ENCODE measurements at regions not wholly inside any gene's neighbourhood (a gene's known extent, or its start where the extent isn't known, plus 50 kb on each side); places are given as distances from the start of the nearest gene placed in this dataset.

GRCh38 chr4:137310593-137311490, 221.5 kb downstream of the PCDH18 start:
- no peak for DNase-seq (ENCODE audit: low spot score)

GRCh38 chr4:137310166-137310565, 222.1 kb downstream of the PCDH18 start:
- no peak for DNase-seq (ENCODE audit: low spot score)

- no peak for DNase-seq (ENCODE audit: low spot score)
Measured at GRCh38 chr4:137309424-137309823, 222.9 kb downstream of the PCDH18 start.

- no peak for DNase-seq (ENCODE audit: low spot score)
Measured at GRCh38 chr4:137307806-137308205, 224.5 kb downstream of the PCDH18 start.

GRCh38 chr4:137300776-137301175, 231.5 kb downstream of the PCDH18 start:
- no peak for DNase-seq (ENCODE audit: low spot score)

GRCh38 chr4:137299281-137299680, 233.0 kb downstream of the PCDH18 start:
- no peak for DNase-seq (ENCODE audit: low spot score)

GRCh38 chr4:137293281-137293680, 239.0 kb downstream of the PCDH18 start:
- DNase-seq (ENCODE audit: low spot score), result no peak

GRCh38 chr4:137283737-137284136, 248.6 kb downstream of the PCDH18 start:
- no peak for DNase-seq (ENCODE audit: low spot score)

GRCh38 chr4:137278431-137278830, 253.9 kb downstream of the PCDH18 start:
- DNase-seq (ENCODE audit: low spot score), result no peak

GRCh38 chr4:137274404-137274803, 257.9 kb downstream of the PCDH18 start:
- DNase-seq (ENCODE audit: low spot score), result no peak

- no peak for DNase-seq (ENCODE audit: low spot score)
Measured at GRCh38 chr4:137267024-137267423, 265.3 kb downstream of the PCDH18 start.

GRCh38 chr4:137266511-137266910, 265.8 kb downstream of the PCDH18 start:
- DNase-seq (ENCODE audit: low spot score), result no peak

GRCh38 chr4:137263206-137263605, 269.1 kb downstream of the PCDH18 start:
- DNase-seq (ENCODE audit: low spot score), result no peak

- DNase-seq (ENCODE audit: low spot score), result no peak
Measured at GRCh38 chr4:137253949-137254348, 278.3 kb downstream of the PCDH18 start.

- DNase-seq (ENCODE audit: low spot score), result no peak
Measured at GRCh38 chr4:137249112-137249511, 283.2 kb downstream of the PCDH18 start.

GRCh38 chr4:137238456-137239162, 293.7 kb downstream of the PCDH18 start:
- DNase-seq (ENCODE audit: low spot score), result no peak

- DNase-seq (ENCODE audit: low spot score), result no peak
Measured at GRCh38 chr4:137226900-137227299, 305.4 kb downstream of the PCDH18 start.

GRCh38 chr4:137226221-137226620, 306.1 kb downstream of the PCDH18 start:
- no peak for DNase-seq (ENCODE audit: low spot score)

- DNase-seq (ENCODE audit: low spot score), result no peak
Measured at GRCh38 chr4:137213372-137214173, 318.7 kb downstream of the PCDH18 start.

- DNase-seq (ENCODE audit: low spot score), result no peak
Measured at GRCh38 chr4:137212601-137213000, 319.7 kb downstream of the PCDH18 start.

GRCh38 chr4:137209240-137209639, 323.1 kb downstream of the PCDH18 start:
- no peak for DNase-seq (ENCODE audit: low spot score)

GRCh38 chr4:137206781-137207180, 325.5 kb downstream of the PCDH18 start:
- no peak for DNase-seq (ENCODE audit: low spot score)

Data from hematopoietic multipotent progenitor cell treated with erythropoietin and hydrocortisone succinate and interleukin-3 and kit ligand, for 15 days (in vitro differentiated cells).